ENCODE measurements at regions not wholly inside any gene's neighbourhood (a gene's known extent, or its start where the extent isn't known, plus 50 kb on each side); places are given as distances from the start of the nearest gene placed in this dataset.

DNA sequence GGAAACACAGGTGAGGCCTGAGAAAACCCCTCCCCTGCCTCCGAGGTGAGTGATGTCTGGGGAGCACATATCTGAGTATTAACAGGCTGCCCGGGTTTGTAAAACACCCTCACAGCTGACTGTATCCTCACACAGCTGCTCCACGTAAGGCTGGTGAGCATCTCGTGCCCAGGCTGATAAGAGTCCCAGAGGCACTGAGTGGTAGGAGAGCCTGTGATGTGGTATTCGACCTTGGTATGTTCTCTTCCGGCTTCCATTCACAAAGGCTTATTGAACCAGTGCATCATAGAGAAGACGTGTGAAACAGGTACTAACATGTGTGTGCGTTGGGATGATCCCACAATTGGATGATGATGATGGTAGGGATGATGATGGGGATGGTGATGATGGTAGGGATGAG, 71.7 kb downstream of the RASSF10 start:
- ATAC-seq (ENCODE audit: low read depth in 2 of 2) (no peak), DNase-seq (no peak)
- H3K4me3 ChIP-seq (ENCODE audit: low read depth, low read length), result no peak overlapping the region
- H3K27me3 ChIP-seq (ENCODE audit: control insufficient read depth, insufficient read depth, low read length), result no peaks in the 10 kb centered on the region
- Mint-ChIP-seq H3K27ac (no peak overlapping the region), H3K4me3 (no peak overlapping the region), H3K9me3 (peaks cover 0 to 8% (median 0%) of the 10 kb centered on the region in 7 donors), H3K4me1 (peaks cover 0 to 2% (median 0%) of the 10 kb centered on the region in 4 donors), H3K36me3 (no peaks in the 10 kb centered on the region), H3K27me3 (peaks cover 8% of the 10 kb centered on the region)
- no peaks in the 10 kb centered on the region for H3K9me3 ChIP-seq (ENCODE audit: control insufficient read depth in 2 of 2, low read length in 2 of 2)
- H3K27ac ChIP-seq (ENCODE audit: insufficient read depth, low read length, poor library complexity, severe bottlenecking), result no peak overlapping the region
- no peaks in the 10 kb centered on the region for H3K36me3 ChIP-seq (ENCODE audit: control insufficient read depth, insufficient read depth, low read length)
- no peaks in the 10 kb centered on the region for H3K4me1 ChIP-seq (ENCODE audit: control insufficient read depth, insufficient read depth, low read length, poor library complexity, severe bottlenecking)

GRCh38 chr11:13082588-13082987, 73.5 kb downstream of the RASSF10 start:
- no peaks in the 10 kb centered on the region for H3K36me3 ChIP-seq (ENCODE audit: control insufficient read depth, insufficient read depth, low read length)
- H3K27me3 ChIP-seq (ENCODE audit: control insufficient read depth, insufficient read depth, low read length), result no peaks in the 10 kb centered on the region
- Mint-ChIP-seq H3K4me3 (no peak overlapping the region), H3K27me3 (peaks cover 13% of the 10 kb centered on the region), H3K27ac (no peak overlapping the region), H3K36me3 (no peaks in the 10 kb centered on the region), H3K9me3 (peaks cover 0 to 8% (median 0%) of the 10 kb centered on the region in 7 donors), H3K4me1 (peaks cover 0 to 2% (median 0%) of the 10 kb centered on the region in 4 donors)
- no peak for DNase-seq
- no peaks in the 10 kb centered on the region for H3K9me3 ChIP-seq (ENCODE audit: control insufficient read depth in 2 of 2, low read length in 2 of 2)
- no peaks in the 10 kb centered on the region for H3K4me1 ChIP-seq (ENCODE audit: control insufficient read depth, insufficient read depth, low read length, poor library complexity, severe bottlenecking)
- no peak for ATAC-seq (ENCODE audit: low read depth in 2 of 2)
- no peak overlapping the region for H3K4me3 ChIP-seq (ENCODE audit: low read depth, low read length)
- H3K27ac ChIP-seq (ENCODE audit: insufficient read depth, low read length, poor library complexity, severe bottlenecking), result no peak overlapping the region

DNA sequence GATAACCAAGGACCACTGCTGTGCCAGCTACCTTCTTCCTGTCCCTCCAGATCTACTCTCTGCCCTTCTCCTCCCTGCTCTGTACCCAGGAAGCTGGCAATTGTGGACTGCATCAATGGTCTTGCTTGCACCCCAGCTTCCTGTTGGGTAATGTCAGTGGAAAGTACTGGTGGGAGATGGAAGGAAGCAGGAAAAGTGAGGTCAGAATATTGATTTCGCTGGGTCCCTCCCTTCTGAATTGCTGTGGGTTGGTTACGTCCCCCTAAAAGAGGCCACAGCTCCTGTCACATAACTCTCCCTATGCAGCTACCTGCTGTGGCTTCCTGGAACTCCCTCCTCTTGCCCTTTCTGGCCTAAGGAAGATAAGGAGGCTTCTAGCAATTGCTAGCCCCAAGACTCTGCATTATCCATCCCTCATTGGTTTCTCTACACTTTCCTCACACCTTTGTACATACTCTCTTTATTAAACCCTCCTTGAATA, 81.2 kb downstream of the RASSF10 start:
- peaks cover 0 to 11% (median 0%) of the 10 kb centered on the region in 7 donors for H3K9me3 Mint-ChIP-seq
- H3K9me3 ChIP-seq (ENCODE audit: control insufficient read depth in 2 of 2, low read length in 2 of 2), result no peaks in the 10 kb centered on the region
- no peak for ATAC-seq (ENCODE audit: low read depth in 2 of 2)

DNA sequence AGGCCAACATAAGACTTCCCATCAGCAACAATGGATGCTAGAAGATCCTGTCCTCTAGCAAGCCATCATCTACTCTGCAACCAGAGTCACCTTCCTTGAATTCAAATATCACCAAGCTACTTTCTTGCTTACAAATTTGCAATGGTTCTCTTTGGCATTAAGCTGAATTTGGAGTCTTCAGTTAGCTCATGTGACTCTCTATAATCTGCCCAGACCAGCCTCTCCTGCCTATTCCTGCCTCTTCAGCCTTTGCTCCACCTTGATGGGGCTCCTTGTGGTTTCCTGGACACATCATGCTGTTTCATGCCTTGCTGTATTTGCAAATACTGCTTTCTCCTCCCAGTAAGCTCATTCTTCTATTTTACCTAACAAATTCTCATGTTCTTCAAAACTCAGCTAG, 82.3 kb downstream of the RASSF10 start:
- Mint-ChIP-seq H3K4me3 (no peak overlapping the region), H3K4me1 (no peaks in the 10 kb centered on the region), H3K27me3 (peaks cover 6% of the 10 kb centered on the region), H3K27ac (no peak overlapping the region), H3K9me3 (peaks cover 0 to 11% (median 0%) of the 10 kb centered on the region in 7 donors), H3K36me3 (no peaks in the 10 kb centered on the region)
- Histone ChIP-seq H3K9me3 (ENCODE audit: control insufficient read depth in 2 of 2, low read length in 2 of 2) (no peaks in the 10 kb centered on the region), H3K4me3 (ENCODE audit: low read depth, low read length) (no peak overlapping the region), H3K4me1 (ENCODE audit: control insufficient read depth, insufficient read depth, low read length, poor library complexity, severe bottlenecking) (no peaks in the 10 kb centered on the region), H3K27ac (ENCODE audit: insufficient read depth, low read length, poor library complexity, severe bottlenecking) (no peak overlapping the region), H3K36me3 (ENCODE audit: control insufficient read depth, insufficient read depth, low read length) (no peaks in the 10 kb centered on the region), H3K27me3 (ENCODE audit: control insufficient read depth, insufficient read depth, low read length) (no peaks in the 10 kb centered on the region)
- ATAC-seq (ENCODE audit: low read depth in 2 of 2), result no peak
- no peak for DNase-seq

More for the DNA sequence above, 81.2 kb downstream of the RASSF10 start:
- Mint-ChIP-seq H3K27me3 (peaks cover 7% of the 10 kb centered on the region), H3K4me1 (no peaks in the 10 kb centered on the region), H3K36me3 (no peaks in the 10 kb centered on the region), H3K27ac (no peak overlapping the region), H3K4me3 (no peak overlapping the region)
- Histone ChIP-seq H3K4me1 (ENCODE audit: control insufficient read depth, insufficient read depth, low read length, poor library complexity, severe bottlenecking) (no peaks in the 10 kb centered on the region), H3K36me3 (ENCODE audit: control insufficient read depth, insufficient read depth, low read length) (no peaks in the 10 kb centered on the region), H3K4me3 (ENCODE audit: low read depth, low read length) (no peak overlapping the region), H3K27ac (ENCODE audit: insufficient read depth, low read length, poor library complexity, severe bottlenecking) (no peak overlapping the region), H3K27me3 (ENCODE audit: control insufficient read depth, insufficient read depth, low read length) (no peaks in the 10 kb centered on the region)
- DNase-seq, result no peak

GRCh38 chr11:13091804-13092203, 82.7 kb downstream of the RASSF10 start:
- ATAC-seq (ENCODE audit: low read depth in 2 of 2), result no peak

DNA sequence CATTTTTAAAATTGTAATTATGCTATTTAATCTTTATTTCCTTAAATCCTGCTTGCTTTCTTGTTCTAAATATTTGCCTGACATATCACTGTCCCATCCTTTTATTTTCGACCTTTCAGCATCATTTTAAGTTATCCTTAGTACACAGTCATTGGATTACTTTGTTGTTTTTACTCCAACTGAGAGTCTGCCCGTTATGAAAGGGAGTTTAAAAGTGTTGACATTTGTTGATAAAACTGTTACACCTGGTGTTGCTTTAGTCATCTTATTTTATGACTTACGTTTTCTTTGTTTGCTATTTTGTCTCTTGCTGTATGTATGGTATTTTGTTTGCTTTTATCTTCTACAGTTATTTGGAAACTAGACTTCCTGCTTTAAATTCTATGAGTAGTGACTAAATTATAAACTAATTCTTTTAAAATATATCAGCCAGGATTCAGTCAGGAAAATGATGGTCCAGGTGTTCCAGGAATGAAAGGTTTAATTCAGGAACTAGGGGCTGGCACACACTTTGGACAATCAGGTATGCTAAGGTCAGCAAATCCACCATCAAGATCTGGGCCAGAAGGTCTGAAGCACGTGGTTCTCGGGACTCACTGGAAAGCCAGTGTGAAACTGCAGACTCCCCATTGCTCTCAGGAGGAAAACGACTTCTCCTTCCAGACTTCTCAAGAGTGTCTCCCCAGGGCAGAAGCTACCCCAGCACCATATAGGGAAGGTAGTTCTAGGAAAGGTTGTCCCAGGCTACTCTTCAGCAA, 86.0 kb downstream of the RASSF10 start:
- no peaks in the 10 kb centered on the region for H3K36me3 Mint-ChIP-seq
- H3K4me1 ChIP-seq (ENCODE audit: control insufficient read depth, insufficient read depth, low read length, poor library complexity, severe bottlenecking), result no peaks in the 10 kb centered on the region
- no peak for DNase-seq
- no peak overlapping the region for H3K27ac Mint-ChIP-seq
- no peaks in the 10 kb centered on the region for H3K27me3 ChIP-seq (ENCODE audit: control insufficient read depth, insufficient read depth, low read length)
- no peak overlapping the region for H3K4me3 ChIP-seq (ENCODE audit: low read depth, low read length)
- peaks cover 0 to 3% (median 0%) of the 10 kb centered on the region in 7 donors for H3K9me3 Mint-ChIP-seq
- H3K27ac ChIP-seq (ENCODE audit: insufficient read depth, low read length, poor library complexity, severe bottlenecking), result no peak overlapping the region
- ATAC-seq (ENCODE audit: low read depth in 2 of 2), result no peak
- peaks cover 13% of the 10 kb centered on the region for H3K27me3 Mint-ChIP-seq
- no peaks in the 10 kb centered on the region for H3K9me3 ChIP-seq (ENCODE audit: control insufficient read depth in 2 of 2, low read length in 2 of 2)
- H3K4me1 Mint-ChIP-seq, result no peaks in the 10 kb centered on the region
- no peak overlapping the region for H3K4me3 Mint-ChIP-seq
- H3K36me3 ChIP-seq (ENCODE audit: control insufficient read depth, insufficient read depth, low read length), result no peaks in the 10 kb centered on the region

More at GRCh38 chr11:13091804-13092203, 82.7 kb downstream of the RASSF10 start:
- H3K27me3 ChIP-seq (ENCODE audit: control insufficient read depth, insufficient read depth, low read length), result no peaks in the 10 kb centered on the region
- no peak overlapping the region for H3K4me3 ChIP-seq (ENCODE audit: low read depth, low read length)
- H3K9me3 ChIP-seq (ENCODE audit: control insufficient read depth in 2 of 2, low read length in 2 of 2), result no peaks in the 10 kb centered on the region
- no peaks in the 10 kb centered on the region for H3K4me1 ChIP-seq (ENCODE audit: control insufficient read depth, insufficient read depth, low read length, poor library complexity, severe bottlenecking)
- H3K36me3 ChIP-seq (ENCODE audit: control insufficient read depth, insufficient read depth, low read length), result no peaks in the 10 kb centered on the region
- Mint-ChIP-seq H3K36me3 (no peaks in the 10 kb centered on the region), H3K4me1 (no peaks in the 10 kb centered on the region), H3K9me3 (peaks cover 0 to 11% (median 0%) of the 10 kb centered on the region in 7 donors), H3K27ac (no peak overlapping the region), H3K4me3 (no peak overlapping the region), H3K27me3 (peaks cover 5% of the 10 kb centered on the region)
- no peak overlapping the region for H3K27ac ChIP-seq (ENCODE audit: insufficient read depth, low read length, poor library complexity, severe bottlenecking)
- DNase-seq, result no peak

- peaks cover 13% of the 10 kb centered on the region for H3K27me3 Mint-ChIP-seq
- Histone ChIP-seq H3K27me3 (ENCODE audit: control insufficient read depth, insufficient read depth, low read length) (no peaks in the 10 kb centered on the region), H3K4me1 (ENCODE audit: control insufficient read depth, insufficient read depth, low read length, poor library complexity, severe bottlenecking) (no peaks in the 10 kb centered on the region)
These were observed 88.9 kb downstream of the RASSF10 start for GRCh38 chr11:13098063-13098462.

More at GRCh38 chr11:13098063-13098462, 88.9 kb downstream of the RASSF10 start:
- Mint-ChIP-seq H3K4me3 (no peak overlapping the region), H3K36me3 (no peaks in the 10 kb centered on the region), H3K9me3 (peaks cover 0 to 3% (median 0%) of the 10 kb centered on the region in 7 donors), H3K4me1 (no peaks in the 10 kb centered on the region), H3K27ac (no peak overlapping the region)
- ATAC-seq (ENCODE audit: low read depth in 2 of 2), result no peak
- DNase-seq, result no peak
- H3K4me3 ChIP-seq (ENCODE audit: low read depth, low read length), result no peak overlapping the region
- H3K9me3 ChIP-seq (ENCODE audit: control insufficient read depth in 2 of 2, low read length in 2 of 2), result no peaks in the 10 kb centered on the region
- no peak overlapping the region for H3K27ac ChIP-seq (ENCODE audit: insufficient read depth, low read length, poor library complexity, severe bottlenecking)
- H3K36me3 ChIP-seq (ENCODE audit: control insufficient read depth, insufficient read depth, low read length), result no peaks in the 10 kb centered on the region

All from CD4-positive, CD25-positive, alpha-beta regulatory T cell (primary cell).